ENCODE measurements at regions not wholly inside any gene's neighbourhood (a gene's known extent, or its start where the extent isn't known, plus 50 kb on each side); places are given as distances from the start of the nearest gene placed in this dataset.

- Histone ChIP-seq H3K36me3 (ENCODE audit: control insufficient read depth, insufficient read depth, low read length) (no peaks in the 10 kb centered on the region), H3K9me3 (no peaks in the 10 kb centered on the region), H3K4me1 (no peaks in the 10 kb centered on the region), H3K4me3 (ENCODE audit: low read depth, low read length) (no peak overlapping the region), H3K27me3 (replicated peaks; ENCODE audit: control insufficient read depth, insufficient read depth, low read length) (no peaks in the 10 kb centered on the region)
- intact Hi-C loops (cut with micrococcal nuclease; ENCODE audit: unreplicated experiment) = no loop called here
- no peak for DNase-seq
- Mint-ChIP-seq H3K27me3 (ENCODE audit: insufficient read depth, unreplicated experiment) (no peaks in the 10 kb centered on the region), H3K4me1 (ENCODE audit: low read depth, unreplicated experiment) (no peaks in the 10 kb centered on the region), H3K36me3 (ENCODE audit: insufficient read depth, unreplicated experiment) (no peaks in the 10 kb centered on the region), H3K9me3 (ENCODE audit: unreplicated experiment) (no peaks in the 10 kb centered on the region), H3K4me3 (ENCODE audit: unreplicated experiment) (no peak overlapping the region), H3K27ac (ENCODE audit: unreplicated experiment) (no peak overlapping the region)
- ChIA-PET CTCF (no interaction called here), POLR2A (no interaction called here)
- TF ChIP-seq CTCF (IDR thresholded peaks at IDR 0.05; ENCODE audit: insufficient read depth in 1 of 2, low read depth in 1 of 2, low read length in 1 of 2, severe bottlenecking in 1 of 2, unreplicated experiment in 1 of 2) = no peak
- BruUV-seq (replicated peaks) = no TSS peak
Observed at GRCh38 chr1:115170961-115171392, 81.7 kb upstream of the TSPAN2 start.

DNA sequence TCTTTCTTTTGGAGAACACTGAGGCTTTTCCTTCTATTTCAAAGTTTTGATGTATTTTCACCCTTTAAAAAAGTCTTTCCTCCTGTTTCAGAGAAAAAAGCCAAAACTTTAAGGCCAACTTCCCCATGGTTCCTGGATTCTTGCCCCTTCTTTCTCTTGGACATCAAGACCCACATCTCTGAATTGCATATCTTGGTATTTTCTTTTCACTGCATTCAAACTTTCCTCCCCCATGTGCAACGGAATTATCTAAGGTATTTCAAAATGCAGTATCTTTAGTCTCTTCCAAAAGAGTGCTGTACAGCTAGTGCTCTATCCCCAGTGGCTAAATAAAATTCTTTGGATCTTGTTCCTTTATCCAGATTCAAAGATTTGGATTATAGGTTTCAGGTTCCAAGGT lies 81.1 kb upstream of the TSPAN2 start:
- DNase-seq = no peak
- ChIA-PET POLR2A (no interaction called here), CTCF (no interaction called here)
- Mint-ChIP-seq H3K36me3 (ENCODE audit: insufficient read depth, unreplicated experiment) (no peaks in the 10 kb centered on the region), H3K9me3 (ENCODE audit: unreplicated experiment) (no peaks in the 10 kb centered on the region), H3K4me3 (ENCODE audit: unreplicated experiment) (no peak overlapping the region), H3K4me1 (ENCODE audit: low read depth, unreplicated experiment) (no peaks in the 10 kb centered on the region), H3K27me3 (ENCODE audit: insufficient read depth, unreplicated experiment) (no peaks in the 10 kb centered on the region), H3K27ac (ENCODE audit: unreplicated experiment) (no peak overlapping the region)
- no peaks in the 10 kb centered on the region for H3K9me3 ChIP-seq
- TF ChIP-seq CTCF (IDR thresholded peaks at IDR 0.05; ENCODE audit: insufficient read depth in 1 of 2, low read depth in 1 of 2, low read length in 1 of 2, severe bottlenecking in 1 of 2, unreplicated experiment in 1 of 2) = no peak
- BruUV-seq (replicated peaks) = no TSS peak
- H3K4me3 ChIP-seq (ENCODE audit: low read depth, low read length) = no peak overlapping the region
- no peaks in the 10 kb centered on the region for H3K36me3 ChIP-seq (ENCODE audit: control insufficient read depth, insufficient read depth, low read length)
- no peaks in the 10 kb centered on the region for H3K27me3 ChIP-seq (replicated peaks; ENCODE audit: control insufficient read depth, insufficient read depth, low read length)
- no peaks in the 10 kb centered on the region for H3K4me1 ChIP-seq
- intact Hi-C loops (cut with micrococcal nuclease; ENCODE audit: unreplicated experiment) = no loop called here

DNA sequence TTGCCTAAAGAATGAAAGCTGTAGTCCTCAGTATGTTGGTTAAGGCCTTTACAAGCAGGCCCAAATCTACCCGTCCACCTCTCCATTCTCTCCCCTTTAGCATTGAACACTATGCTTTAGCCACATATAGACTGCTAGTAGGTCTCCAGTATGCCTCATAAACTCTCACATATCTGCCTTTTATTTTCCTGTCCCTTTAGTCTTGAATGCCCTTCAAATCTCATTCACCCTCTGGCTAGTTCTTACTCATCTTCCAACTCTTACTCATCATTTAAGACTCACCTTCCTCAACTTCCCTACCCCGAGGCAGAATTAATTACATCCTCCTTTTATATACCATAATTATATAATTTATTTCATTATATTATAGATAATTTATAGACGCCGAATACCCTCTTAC lies 78.7 kb upstream of the TSPAN2 start:
- Mint-ChIP-seq H3K27me3 (ENCODE audit: insufficient read depth, unreplicated experiment) (no peaks in the 10 kb centered on the region), H3K36me3 (ENCODE audit: insufficient read depth, unreplicated experiment) (no peaks in the 10 kb centered on the region), H3K27ac (ENCODE audit: unreplicated experiment) (no peak overlapping the region), H3K4me1 (ENCODE audit: low read depth, unreplicated experiment) (no peaks in the 10 kb centered on the region), H3K4me3 (ENCODE audit: unreplicated experiment) (no peak overlapping the region), H3K9me3 (ENCODE audit: unreplicated experiment) (no peaks in the 10 kb centered on the region)
- no peaks in the 10 kb centered on the region for H3K27me3 ChIP-seq (replicated peaks; ENCODE audit: control insufficient read depth, insufficient read depth, low read length)
- no TSS peak for BruUV-seq (replicated peaks)
- no peaks in the 10 kb centered on the region for H3K9me3 ChIP-seq
- no peak for TF ChIP-seq CTCF (IDR thresholded peaks at IDR 0.05; ENCODE audit: insufficient read depth in 1 of 2, low read depth in 1 of 2, low read length in 1 of 2, severe bottlenecking in 1 of 2, unreplicated experiment in 1 of 2)
- DNase-seq = no peak
- ChIA-PET CTCF (no interaction called here), POLR2A (no interaction called here)
- no peaks in the 10 kb centered on the region for H3K4me1 ChIP-seq
- H3K4me3 ChIP-seq (ENCODE audit: low read depth, low read length) = no peak overlapping the region
- intact Hi-C loops (cut with micrococcal nuclease; ENCODE audit: unreplicated experiment) = no loop called here
- H3K36me3 ChIP-seq (ENCODE audit: control insufficient read depth, insufficient read depth, low read length) = no peaks in the 10 kb centered on the region

Measured in Caco-2 (cell line).